Type B pancreatic cell (in vitro differentiated cells): ENCODE measurements at regions not wholly inside any gene's neighbourhood (a gene's known extent, or its start where the extent isn't known, plus 50 kb on each side); places are given as distances from the start of the nearest gene placed in this dataset.
A peak's percentile ranks its signal among the peaks of the same experiment; 100 is the strongest.

ENCODE experiments used
- DNase-seq: peaks from one replicate; pipeline ENCODE4 v3.0.0; 2021; ENCODE audit warnings: mixed read lengths; ENCODE audit not compliant: unreplicated experiment; ENCODE audit errors: extremely low spot score
- H3K27ac Mint-ChIP-seq: 2 replicates; pipeline ENCODE4 v1.8.0; 2021; ENCODE audit warnings: mild to moderate bottlenecking, mixed read lengths
- H3K27me3 Mint-ChIP-seq: 2 replicates; pipeline ENCODE4 v1.8.0; 2021; ENCODE audit warnings: mixed read lengths
- H3K36me3 Mint-ChIP-seq: 2 replicates; pipeline ENCODE4 v1.8.0; 2021; ENCODE audit warnings: mixed read lengths
- H3K4me1 Mint-ChIP-seq: one replicate; pipeline ENCODE4 v1.8.0; 2021; ENCODE audit warnings: mixed read lengths; ENCODE audit not compliant: unreplicated experiment
- H3K4me3 Mint-ChIP-seq: 2 replicates; pipeline ENCODE4 v1.8.0; 2021; ENCODE audit warnings: mild to moderate bottlenecking, mixed read lengths
- H3K9me3 Mint-ChIP-seq: 2 replicates; pipeline ENCODE4 v1.8.0; 2021; ENCODE audit warnings: mixed read lengths
- TF ChIP-seq, protein P1 (sequence below): fragments of 200-600 bp; sonication (generic); conservative IDR thresholded peaks from 2 replicates; pipeline ENCODE4 v1.5.0; 2021; ENCODE audit warnings: antibody characterized with exemption, mild to moderate bottlenecking

GRCh38 chr1:209416039-209416438 is 167.5 kb upstream of the CAMK1G start:
- DNase-seq: no peak
- H3K4me3 Mint-ChIP-seq: no peak overlapping the region
- no peaks in the 10 kb centered on the region for H3K27me3 Mint-ChIP-seq
- peaks cover 25% of the 10 kb centered on the region for H3K4me1 Mint-ChIP-seq
- H3K27ac Mint-ChIP-seq: peak overlapping the region; percentile 50
- TF ChIP-seq, protein P1, sequence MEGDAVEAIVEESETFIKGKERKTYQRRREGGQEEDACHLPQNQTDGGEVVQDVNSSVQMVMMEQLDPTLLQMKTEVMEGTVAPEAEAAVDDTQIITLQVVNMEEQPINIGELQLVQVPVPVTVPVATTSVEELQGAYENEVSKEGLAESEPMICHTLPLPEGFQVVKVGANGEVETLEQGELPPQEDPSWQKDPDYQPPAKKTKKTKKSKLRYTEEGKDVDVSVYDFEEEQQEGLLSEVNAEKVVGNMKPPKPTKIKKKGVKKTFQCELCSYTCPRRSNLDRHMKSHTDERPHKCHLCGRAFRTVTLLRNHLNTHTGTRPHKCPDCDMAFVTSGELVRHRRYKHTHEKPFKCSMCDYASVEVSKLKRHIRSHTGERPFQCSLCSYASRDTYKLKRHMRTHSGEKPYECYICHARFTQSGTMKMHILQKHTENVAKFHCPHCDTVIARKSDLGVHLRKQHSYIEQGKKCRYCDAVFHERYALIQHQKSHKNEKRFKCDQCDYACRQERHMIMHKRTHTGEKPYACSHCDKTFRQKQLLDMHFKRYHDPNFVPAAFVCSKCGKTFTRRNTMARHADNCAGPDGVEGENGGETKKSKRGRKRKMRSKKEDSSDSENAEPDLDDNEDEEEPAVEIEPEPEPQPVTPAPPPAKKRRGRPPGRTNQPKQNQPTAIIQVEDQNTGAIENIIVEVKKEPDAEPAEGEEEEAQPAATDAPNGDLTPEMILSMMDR: no peak
- peaks cover 4% of the 10 kb centered on the region for H3K9me3 Mint-ChIP-seq
- no peaks in the 10 kb centered on the region for H3K36me3 Mint-ChIP-seq

DNA sequence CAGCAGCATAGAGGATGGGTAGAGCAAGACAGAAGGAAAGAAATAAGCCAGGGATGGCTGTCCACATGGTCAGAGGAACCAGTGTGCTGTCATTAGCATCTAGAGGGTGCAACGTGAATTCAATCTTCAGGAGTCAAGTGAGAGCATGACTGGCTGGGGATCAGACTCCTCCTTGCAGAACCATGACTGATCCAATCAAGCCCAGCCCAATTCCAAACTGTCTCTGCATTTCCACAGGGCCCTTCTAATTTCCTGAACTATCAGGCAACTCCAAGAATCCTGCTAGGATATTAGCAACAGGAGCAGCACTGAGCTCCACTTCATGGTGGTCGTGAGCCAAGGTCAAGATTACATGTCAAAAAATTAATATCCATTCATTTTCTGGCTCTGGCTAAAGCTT is 166.8 kb upstream of the CAMK1G start:
- Mint-ChIP-seq H3K4me1 (peaks cover 21% of the 10 kb centered on the region), H3K27ac (no peak overlapping the region), H3K9me3 (peaks cover 4% of the 10 kb centered on the region), H3K27me3 (no peaks in the 10 kb centered on the region), H3K36me3 (no peaks in the 10 kb centered on the region), H3K4me3 (no peak overlapping the region)
- TF ChIP-seq, protein P1: no peak
- no peak for DNase-seq

DNA sequence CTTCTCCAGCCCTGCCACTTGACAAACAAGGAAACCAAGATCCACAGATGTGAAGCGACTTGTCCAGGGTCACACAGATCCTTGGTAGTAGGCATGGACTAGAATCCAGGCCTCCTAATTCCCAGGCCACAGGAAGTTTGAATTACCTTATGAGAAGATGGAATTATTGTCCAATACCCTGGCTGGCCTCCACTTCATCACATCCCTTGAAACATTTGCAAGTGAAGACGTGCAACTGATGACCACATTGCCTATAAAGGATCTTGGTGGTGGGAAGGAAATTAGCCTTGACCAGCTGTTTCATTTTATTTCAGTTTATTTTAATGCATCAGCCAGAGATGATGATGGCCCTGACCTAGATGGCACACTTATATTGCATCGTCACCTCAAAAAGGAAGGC is 165.8 kb upstream of the CAMK1G start:
- Mint-ChIP-seq H3K27ac (no peak overlapping the region), H3K4me1 (peaks cover 30% of the 10 kb centered on the region), H3K4me3 (no peak overlapping the region), H3K36me3 (no peaks in the 10 kb centered on the region), H3K27me3 (no peaks in the 10 kb centered on the region), H3K9me3 (peaks cover 4% of the 10 kb centered on the region)
- TF ChIP-seq, protein P1: no peak
- DNase-seq: no peak

GRCh38 chr1:209420276-209420675 is 163.2 kb upstream of the CAMK1G start:
- TF ChIP-seq, protein P1: no peak
- Mint-ChIP-seq H3K27me3 (no peaks in the 10 kb centered on the region), H3K4me1 (peaks cover 36% of the 10 kb centered on the region), H3K27ac (peak overlapping the region; percentile 14), H3K9me3 (peaks cover under 1% of the 10 kb centered on the region), H3K4me3 (no peak overlapping the region), H3K36me3 (no peaks in the 10 kb centered on the region)
- DNase-seq: no peak

DNA sequence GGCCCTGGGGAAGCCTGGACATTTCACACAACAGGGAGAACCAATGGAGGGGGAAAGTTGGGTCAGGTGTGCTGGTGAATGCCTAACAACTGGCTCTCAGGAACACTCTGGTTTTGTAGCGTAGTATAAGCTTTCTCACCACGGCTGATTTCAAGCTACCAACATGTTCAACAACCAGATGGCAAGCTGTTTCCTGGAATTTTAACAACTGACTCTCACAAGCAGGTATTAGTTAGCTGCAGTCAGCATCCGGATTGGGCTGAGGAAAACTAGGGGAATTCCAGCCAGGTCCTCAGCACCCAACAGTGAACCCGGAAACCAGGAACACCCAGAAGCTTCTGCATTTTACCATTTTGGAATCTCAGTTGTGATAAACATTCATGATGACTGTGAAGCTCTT is 162.3 kb upstream of the CAMK1G start:
- no peak overlapping the region for H3K27ac Mint-ChIP-seq

More for the DNA sequence above, 162.3 kb upstream of the CAMK1G start:
- TF ChIP-seq, protein P1: no peak
- Mint-ChIP-seq H3K4me3 (no peak overlapping the region), H3K36me3 (no peaks in the 10 kb centered on the region), H3K9me3 (no peaks in the 10 kb centered on the region), H3K4me1 (peaks cover 31% of the 10 kb centered on the region), H3K27me3 (no peaks in the 10 kb centered on the region)
- DNase-seq: no peak
